GM19025 (cell line): ENCODE measurements at regions not wholly inside any gene's neighbourhood (a gene's known extent, or its start where the extent isn't known, plus 50 kb on each side); places are given as distances from the start of the nearest gene placed in this dataset.
A peak's percentile ranks its signal among the peaks of the same experiment; 100 is the strongest.

Experiments
- ATAC-seq: cut with Tn5 transposase; IDR thresholded peaks from one replicate; pipeline ENCODE4 v1.9.1; 2021; ENCODE audit warnings: mild to moderate bottlenecking, low read depth, moderate library complexity; ENCODE audit not compliant: unreplicated experiment

- no peak for ATAC-seq
These were observed 109.9 kb upstream of the SORBS2 start for GRCh38 chr4:185921583-185922555.

- ATAC-seq, result no peak
These were observed 112.6 kb upstream of the SORBS2 start for GRCh38 chr4:185924458-185925044.

GRCh38 chr4:185925910-185926360 is 113.9 kb upstream of the SORBS2 start:
- no peak for ATAC-seq

GRCh38 chr4:185931375-185931774 is 119.4 kb upstream of the SORBS2 start:
- ATAC-seq, result no peak

GRCh38 chr4:185931986-185932385 is 120.0 kb upstream of the SORBS2 start:
- ATAC-seq, result no peak

- no peak for ATAC-seq
These were observed 120.5 kb upstream of the SORBS2 start for GRCh38 chr4:185932491-185932890.

GRCh38 chr4:185933078-185933581 is 121.1 kb upstream of the SORBS2 start:
- ATAC-seq, result no peak

- ATAC-seq, result no peak
These were observed 124.8 kb upstream of the SORBS2 start for GRCh38 chr4:185936650-185937376.

GRCh38 chr4:185938654-185939053 is 126.7 kb upstream of the SORBS2 start:
- ATAC-seq, result no peak

- no peak for ATAC-seq
These were observed 127.5 kb upstream of the TLR3 start for GRCh38 chr4:185941461-185941860.

- ATAC-seq, result no peak
These were observed 123.7 kb upstream of the TLR3 start for GRCh38 chr4:185945252-185945651.

- no peak for ATAC-seq
These were observed 123.0 kb upstream of the TLR3 start for GRCh38 chr4:185945906-185946305.

GRCh38 chr4:185950891-185951290 is 118.1 kb upstream of the TLR3 start:
- no peak for ATAC-seq

GRCh38 chr4:185955151-185955770 is 113.7 kb upstream of the TLR3 start:
- no peak for ATAC-seq

GRCh38 chr4:185955826-185956543 is 113.0 kb upstream of the TLR3 start:
- no peak for ATAC-seq

GRCh38 chr4:185956544-185956940 is 112.4 kb upstream of the TLR3 start:
- ATAC-seq, result no peak

GRCh38 chr4:185958094-185958747 is 110.7 kb upstream of the TLR3 start:
- ATAC-seq, result no peak

GRCh38 chr4:185965426-185966384 is 103.3 kb upstream of the TLR3 start:
- ATAC-seq, result peak; percentile 80
